Endometrial microvascular endothelial cells (primary cell): ENCODE measurements at regions not wholly inside any gene's neighbourhood (a gene's known extent, or its start where the extent isn't known, plus 50 kb on each side); places are given as distances from the start of the nearest gene placed in this dataset.

Source experiments
- in situ Hi-C: cut with HindIII; loops from 2 replicates; pipeline ENCODE4 v1.10.0; 2017; ENCODE audit warnings: low sequenced_read_pairs, low pct_unique_long_range_greater_than_20kb; ENCODE audit errors: inconsistent ontology term

DNA sequence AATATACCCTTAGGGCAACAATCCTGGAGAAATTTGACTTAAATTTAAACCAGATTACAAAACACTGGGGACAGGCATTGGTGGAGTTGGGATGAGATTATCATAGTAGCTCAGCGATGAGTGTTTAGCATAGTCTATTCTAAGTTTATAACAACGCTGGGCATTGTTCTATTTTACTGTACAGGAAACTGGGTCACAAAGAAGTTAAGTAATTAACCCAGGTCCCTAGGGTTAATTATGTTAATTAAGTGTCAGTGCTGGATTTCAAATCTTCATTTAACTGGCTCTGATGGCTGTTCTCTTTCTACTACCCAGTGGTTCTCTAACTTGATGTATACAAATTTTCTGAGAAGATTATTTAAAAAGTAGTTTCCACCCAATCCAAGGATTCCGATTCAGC, 388.9 kb downstream of the KCNRG start:
- in situ Hi-C loops, result no loop called here

DNA sequence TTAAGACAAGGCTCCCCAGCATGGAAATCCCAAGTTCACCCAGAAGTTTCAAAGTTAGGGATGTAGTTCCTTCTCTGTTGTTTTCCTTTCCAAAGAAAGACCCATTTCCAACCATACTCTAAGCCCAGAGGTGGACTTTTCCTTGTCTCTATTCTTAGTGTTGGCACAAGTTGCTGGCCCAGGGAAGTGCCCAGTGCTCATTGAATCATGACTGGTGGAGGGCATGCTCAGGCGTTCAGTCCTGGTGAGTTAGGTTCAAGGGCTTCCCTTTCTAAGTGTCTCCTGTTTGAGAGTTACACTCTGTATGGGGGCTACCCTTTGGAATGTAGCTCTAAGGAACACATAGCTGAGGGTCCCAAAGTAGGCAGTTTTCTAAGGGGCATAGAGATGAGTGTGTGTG, 389.5 kb downstream of the KCNRG start:
- in situ Hi-C loops, result no loop called here

- in situ Hi-C loops, result no loop called here
These were observed 391.6 kb downstream of the KCNRG start for GRCh38 chr13:50406831-50407230.

- in situ Hi-C loops, result no loop called here
These were observed 392.8 kb downstream of the KCNRG start for GRCh38 chr13:50408068-50408467.

GRCh38 chr13:50409220-50409619, 394.0 kb downstream of the KCNRG start:
- in situ Hi-C loops, result no loop called here

DNA sequence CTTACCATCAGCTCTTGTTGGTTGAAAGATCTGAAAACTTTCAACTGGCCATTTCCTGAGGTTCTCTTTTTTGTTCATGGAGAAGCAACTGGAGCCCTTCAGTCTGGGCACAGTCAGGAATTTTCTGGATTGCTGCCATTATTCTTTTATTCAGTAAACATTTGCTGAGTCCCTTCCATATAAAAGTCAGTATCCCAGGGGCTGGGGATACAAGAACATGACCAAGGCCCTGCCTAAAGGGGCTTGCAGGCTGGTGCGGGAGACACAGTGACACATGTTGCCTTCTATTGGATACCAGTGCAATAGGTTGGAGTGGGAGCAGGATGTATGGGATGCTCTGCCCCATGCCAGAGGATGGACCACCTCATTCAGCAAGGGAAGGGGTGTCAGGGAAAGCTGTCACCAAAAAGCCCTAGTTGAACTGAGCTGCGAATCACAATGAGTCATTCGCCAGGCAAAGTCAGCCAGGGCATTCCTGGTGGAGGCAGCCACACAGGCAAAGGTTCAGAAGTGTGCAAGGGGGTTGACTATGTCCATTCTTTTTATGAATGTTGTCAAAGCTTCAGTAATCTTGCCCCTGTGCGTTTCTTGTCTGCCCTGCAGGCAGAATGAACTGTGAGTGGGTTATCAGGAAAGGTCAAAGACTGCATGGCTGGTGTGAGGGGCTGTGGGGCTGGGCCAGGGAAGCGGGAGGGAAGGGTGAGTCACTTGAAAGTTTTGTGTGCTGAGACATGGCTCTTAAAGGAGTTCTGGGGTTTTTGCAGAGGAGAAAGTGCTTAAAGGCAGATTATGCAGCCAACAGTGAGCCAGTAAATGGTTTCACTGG, 395.9 kb downstream of the KCNRG start:
- in situ Hi-C loops, result no loop called here

DNA sequence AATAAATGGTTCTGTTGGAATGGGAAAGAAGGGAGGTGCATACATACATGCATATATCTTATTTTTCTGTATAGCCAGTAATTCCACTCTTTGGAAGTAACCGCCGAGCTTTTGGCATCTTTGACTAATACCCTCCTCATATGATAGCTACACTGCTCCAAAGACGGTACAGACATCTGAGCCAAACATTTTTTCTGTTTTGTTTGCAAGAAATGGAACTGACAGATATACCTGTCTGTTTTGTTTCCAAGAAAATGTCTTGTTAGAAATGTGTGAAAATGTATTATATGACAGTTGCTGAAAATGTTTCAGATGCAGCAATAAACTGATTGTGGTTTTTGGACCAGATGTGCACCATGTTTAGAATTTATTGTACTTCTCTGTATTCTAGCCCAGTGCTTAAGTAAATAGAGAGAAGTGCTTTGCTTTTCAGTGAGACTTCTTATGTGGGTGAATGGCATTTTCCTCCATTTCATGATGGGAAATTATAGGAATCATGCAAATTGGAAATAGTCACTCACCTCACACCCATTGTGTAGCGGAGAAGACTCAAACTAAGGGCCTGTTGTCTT, 396.9 kb downstream of the KCNRG start:
- in situ Hi-C loops, result no loop called here

DNA sequence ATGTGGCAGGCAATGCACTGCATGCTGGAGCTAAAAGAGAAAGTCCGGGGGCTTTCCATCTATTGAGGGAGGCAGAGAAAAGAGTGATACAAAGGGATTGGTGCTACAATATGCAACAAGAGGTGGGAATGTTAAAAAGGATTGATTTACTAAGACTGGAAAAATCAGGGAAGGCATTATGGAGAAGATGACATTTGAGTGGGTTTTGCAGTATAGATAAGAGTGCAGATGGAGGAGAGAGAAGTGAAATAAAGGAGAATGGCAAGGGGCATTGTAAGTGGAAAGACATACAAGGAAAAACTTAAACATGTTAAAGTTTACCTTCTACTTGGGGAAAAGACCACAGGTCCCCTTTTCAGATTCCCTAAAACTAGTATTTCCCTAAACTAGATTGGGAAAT, 399.4 kb downstream of the KCNRG start:
- in situ Hi-C loops, result no loop called here

DNA sequence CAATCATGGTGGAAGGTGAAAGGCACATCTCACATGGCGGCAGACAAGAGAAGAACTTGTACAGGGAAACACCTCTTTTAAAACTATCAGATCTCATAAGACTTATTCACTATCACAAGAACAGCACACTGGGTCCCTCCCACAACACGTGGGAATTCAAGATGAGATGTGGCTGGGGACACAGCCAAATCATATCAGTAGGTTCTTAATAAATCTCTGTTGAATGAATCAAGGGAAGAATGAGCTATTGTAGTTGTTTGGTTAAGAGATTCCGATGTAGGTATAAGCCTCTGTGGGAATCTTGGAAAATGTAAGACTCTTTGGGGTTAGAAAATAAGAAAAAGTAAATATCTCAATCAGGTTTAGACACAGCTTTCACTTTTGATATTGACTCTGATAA, 400.2 kb downstream of the KCNRG start:
- in situ Hi-C loops, result no loop called here

DNA sequence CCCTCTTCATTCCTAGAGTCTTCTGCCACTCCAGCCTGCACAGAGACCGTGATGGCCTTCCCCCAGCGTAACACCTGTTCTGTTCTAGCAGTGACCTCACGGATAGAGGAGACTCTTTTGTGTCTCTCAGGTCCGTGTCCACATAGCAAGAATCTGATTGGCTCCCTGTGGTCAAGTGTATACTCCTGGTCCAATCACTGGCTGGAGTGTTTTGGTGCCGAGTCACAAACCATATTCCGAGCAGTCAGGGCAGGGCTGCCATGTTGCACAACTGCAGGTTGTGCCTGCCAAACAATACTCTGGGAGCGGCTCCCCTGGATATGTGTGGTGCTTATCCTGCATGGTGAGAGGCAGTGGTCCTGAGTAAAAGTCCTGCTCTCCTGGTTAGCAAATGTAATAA, 402.4 kb downstream of the KCNRG start:
- in situ Hi-C loops, result no loop called here

- in situ Hi-C loops, result no loop called here
These were observed 404.2 kb downstream of the KCNRG start for GRCh38 chr13:50419331-50419865.

- in situ Hi-C loops, result no loop called here
These were observed 404.7 kb downstream of the KCNRG start for GRCh38 chr13:50419896-50420295.

DNA sequence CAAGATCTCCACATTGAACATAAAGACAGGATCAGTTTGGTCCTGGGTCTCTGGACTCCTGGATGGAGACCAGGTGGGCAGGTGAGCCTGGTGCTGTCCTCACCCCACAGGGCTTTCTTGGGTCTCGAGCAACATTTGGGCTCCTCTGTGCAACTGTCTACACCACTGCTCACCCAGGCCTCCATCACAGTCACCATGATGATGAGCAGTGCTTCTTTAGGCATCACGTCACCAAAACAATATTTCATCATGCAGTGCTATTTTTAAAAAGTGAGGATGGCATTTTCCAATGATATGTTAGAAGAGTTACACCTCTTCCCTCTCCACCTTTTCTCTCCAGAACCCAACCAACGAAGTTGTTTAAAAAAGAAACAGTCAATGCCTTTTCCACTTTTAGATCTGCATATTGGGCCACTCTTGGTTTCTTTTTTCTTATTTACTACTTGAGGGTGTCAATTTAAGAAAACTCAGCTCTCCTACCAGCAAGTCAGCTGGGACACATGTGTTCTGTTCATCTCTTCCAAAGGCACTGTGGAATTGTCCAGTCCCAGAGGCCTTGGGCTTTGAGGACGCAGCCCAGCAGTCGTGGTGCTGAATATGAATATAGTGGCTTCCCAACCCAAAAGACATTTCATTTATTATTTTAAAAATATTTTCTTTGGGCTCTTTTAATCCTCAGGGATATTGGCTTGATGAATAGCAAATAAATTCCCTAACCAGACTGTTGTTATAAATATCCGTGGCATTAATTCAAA, 405.7 kb downstream of the KCNRG start:
- in situ Hi-C loops, result no loop called here

- in situ Hi-C loops, result no loop called here
These were observed 406.4 kb downstream of the KCNRG start for GRCh38 chr13:50421473-50422130.

GRCh38 chr13:50422181-50423148, 407.2 kb downstream of the KCNRG start:
- in situ Hi-C loops, result no loop called here

DNA sequence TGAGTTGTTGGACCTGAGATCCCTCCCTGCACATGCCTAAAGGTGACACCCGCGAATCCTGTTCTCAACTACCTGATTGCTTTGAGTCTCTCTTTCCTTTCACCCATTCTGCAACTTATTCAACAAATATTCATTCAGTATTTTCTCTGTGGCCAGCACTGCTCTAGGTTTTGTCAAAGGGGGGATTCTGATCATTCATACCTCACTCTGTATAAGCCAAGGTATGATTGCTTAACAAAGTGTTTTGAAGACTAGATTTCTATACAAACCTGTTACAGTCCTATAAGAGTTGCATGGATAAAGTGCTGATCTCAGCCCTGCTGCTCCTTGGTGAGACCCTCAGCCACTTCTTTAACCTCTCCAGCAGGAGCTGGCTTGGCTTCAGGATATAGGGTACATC, 409.7 kb downstream of the KCNRG start:
- in situ Hi-C loops, result no loop called here

- in situ Hi-C loops, result no loop called here
These were observed 410.5 kb downstream of the KCNRG start for GRCh38 chr13:50425772-50426171.

DNA sequence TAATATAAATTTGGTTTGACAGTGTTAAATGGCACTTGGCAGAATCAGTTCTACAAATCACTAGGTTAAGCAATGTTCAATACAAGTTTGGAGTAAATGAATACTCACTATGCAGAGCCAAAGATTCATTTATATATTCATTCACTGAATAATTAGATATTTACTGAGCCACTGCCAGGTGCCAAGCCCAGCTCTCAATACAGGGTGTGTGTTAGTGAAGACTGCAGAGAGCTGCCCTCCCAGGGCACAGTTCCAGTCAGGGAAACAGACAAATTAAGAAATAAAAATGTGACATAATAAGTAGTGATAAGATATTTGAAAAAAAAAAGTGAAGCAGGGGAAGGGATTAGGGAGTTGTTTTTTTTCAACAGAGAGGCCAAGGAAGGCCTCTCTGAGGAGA, 411.7 kb downstream of the KCNRG start:
- in situ Hi-C loops, result no loop called here
